Panc1 (cell line): ENCODE measurements at regions not wholly inside any gene's neighbourhood (a gene's known extent, or its start where the extent isn't known, plus 50 kb on each side); places are given as distances from the start of the nearest gene placed in this dataset.
"Not testable (repeated sequence)": the region's sequence is repeated elsewhere in the genome, so short reads cannot be mapped to it uniquely, and the experiment has no call there.

ENCODE experiments used
- ATAC-seq: fragments of 200-7000 bp; cut with Tn5 transposase; 2 replicates; pipeline ENCODE4 v1.9.1; 2020; ENCODE audit warnings: mild to moderate bottlenecking, moderate library complexity
- BruUV-seq: library from RNA; stranded (reverse); fragments of 400-500 nt; replicated peaks from 2 replicates; lab custom pipeline; 2021; lab: Mats Ljungman, UMichigan
- CTCF ChIA-PET: fragments of 300-600 bp; sonication (Branson Sonifier 250); formaldehyde crosslinking; loops from one replicate; lab custom pipeline; 2022; ENCODE audit warnings: antibody characterized with exemption; lab: Charles Lee
- POLR2A ChIA-PET: fragments of 300-600 bp; sonication (Branson Sonifier 250); formaldehyde crosslinking; loops from one replicate; lab custom pipeline; 2022; ENCODE audit warnings: antibody characterized with exemption; lab: Charles Lee
- DNase-seq: peaks from one replicate; pipeline ENCODE4 v3.0.0-alpha.2; 2010; ENCODE audit warnings: low read depth, low spot score
- H3K27ac ChIP-seq: 2 replicates; pipeline ENCODE4 v1.5.1; 2011; ENCODE audit warnings: mild to moderate bottlenecking, low read length, inconsistent platforms
- H3K27me3 ChIP-seq: fragments of 200-500 bp; sonication (Bioruptor generic); 2 replicates; pipeline ENCODE4 v1.6.0; 2014; ENCODE audit warnings: low read length, inconsistent platforms; ENCODE audit not compliant: control insufficient read depth, insufficient read depth
- H3K36me3 ChIP-seq: fragments of 200-500 bp; sonication (Bioruptor generic); 2 replicates; pipeline ENCODE4 v1.5.1; 2014; ENCODE audit warnings: inconsistent platforms, mild to moderate bottlenecking, low read length, moderate library complexity; ENCODE audit not compliant: control insufficient read depth, insufficient read depth
- H3K4me1 ChIP-seq: 2 replicates; pipeline ENCODE4 v1.5.1; 2011; ENCODE audit warnings: inconsistent platforms, mild to moderate bottlenecking, low read length, moderate library complexity; ENCODE audit not compliant: control insufficient read depth, insufficient read depth
- H3K4me3 ChIP-seq, 2 experiments: 2 replicates each; pipeline ENCODE4 v1.5.1; 2011 to 2012; ENCODE audit warnings: low read depth in 2 of 2, low read length in 2 of 2, mild to moderate bottlenecking in 2 of 2, inconsistent platforms in 1 of 2, moderate library complexity in 1 of 2
- H3K9me3 ChIP-seq: fragments of 200-500 bp; sonication (Bioruptor generic); 2 replicates; pipeline ENCODE4 v1.5.1; 2014; ENCODE audit warnings: low read depth, mild to moderate bottlenecking, inconsistent platforms, low read length, moderate library complexity; ENCODE audit not compliant: control insufficient read depth, insufficient read depth
- POLR2AphosphoS5 ChIP-seq: IDR thresholded peaks from 2 replicates; pipeline ENCODE4 v1.6.1; 2012; ENCODE audit warnings: mild to moderate bottlenecking, low read depth, low read length, moderate library complexity
- REST ChIP-seq, 2 experiments: IDR thresholded peaks; 2 replicates each; pipeline ENCODE4 v1.6.1; 2011 to 2012; ENCODE audit warnings: low read depth in 2 of 2, control low read depth in 1 of 2, low read length in 1 of 2, mild to moderate bottlenecking in 1 of 2, moderate library complexity in 1 of 2; ENCODE audit not compliant: insufficient read depth in 1 of 2
- SIN3A ChIP-seq: IDR thresholded peaks from 2 replicates; pipeline ENCODE4 v1.6.1; 2012; ENCODE audit warnings: low read depth, mild to moderate bottlenecking, low read length, moderate library complexity, borderline replicate concordance; ENCODE audit not compliant: insufficient read depth
- TCF7L2 ChIP-seq: IDR thresholded peaks from 2 replicates; pipeline ENCODE4 v1.6.1; 2011; ENCODE audit warnings: mild to moderate bottlenecking, low read depth, low read length, inconsistent platforms
- in situ Hi-C: cut with HindIII; loops from 2 replicates; pipeline ENCODE4 v1.10.0; 2016; ENCODE audit warnings: low sequenced_read_pairs, low pct_unique_long_range_greater_than_20kb
- intact Hi-C: fragments of 100-400 bp; cut with micrococcal nuclease; formaldehyde crosslinking; loops from one replicate; pipeline ENCODE4 v1.10.0; 2022; ENCODE audit not compliant: unreplicated experiment
- TF ChIP-seq, protein P1 (sequence below): fragments of 450-650 bp; IDR thresholded peaks from 2 replicates; pipeline ENCODE4 v1.5.1; 2017; ENCODE audit warnings: mild to moderate bottlenecking

DNA sequence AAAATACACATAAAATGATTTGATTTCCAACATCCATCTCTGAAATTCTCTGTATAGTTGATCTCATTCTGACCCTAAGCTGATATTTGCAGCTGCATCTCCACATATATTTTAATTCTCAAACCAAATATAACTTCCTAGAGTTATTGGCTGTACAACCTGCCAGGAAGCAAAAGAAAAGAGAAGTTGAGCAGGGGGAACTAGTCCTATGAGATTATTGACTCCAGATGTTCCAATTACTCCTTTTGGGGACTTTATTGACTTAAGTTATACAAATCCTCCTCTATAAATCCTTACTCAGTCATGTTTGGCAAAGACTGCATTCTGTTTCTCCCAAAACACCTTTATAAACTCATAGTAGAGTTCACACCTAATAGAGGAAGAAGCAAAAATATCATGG lies 599.4 kb upstream of the ANKRD30A start:
- Histone ChIP-seq H3K27me3 (no peaks in the 10 kb centered on the region), H3K4me3 (no peak overlapping the region), H3K36me3 (no peaks in the 10 kb centered on the region), H3K9me3 (no peaks in the 10 kb centered on the region), H3K27ac (no peak overlapping the region), H3K4me1 (no peaks in the 10 kb centered on the region)
- ChIA-PET POLR2A (no interaction called here), CTCF (no interaction called here)
- TF ChIP-seq REST (IDR thresholded peaks at IDR 0.05; ENCODE audit: insufficient read depth in 1 of 2, low read depth in 2 of 2, low read length in 1 of 2) (no peak), SIN3A (no peak), POLR2AphosphoS5 (no peak), TCF7L2 (no peak)
- TF ChIP-seq, protein P1, sequence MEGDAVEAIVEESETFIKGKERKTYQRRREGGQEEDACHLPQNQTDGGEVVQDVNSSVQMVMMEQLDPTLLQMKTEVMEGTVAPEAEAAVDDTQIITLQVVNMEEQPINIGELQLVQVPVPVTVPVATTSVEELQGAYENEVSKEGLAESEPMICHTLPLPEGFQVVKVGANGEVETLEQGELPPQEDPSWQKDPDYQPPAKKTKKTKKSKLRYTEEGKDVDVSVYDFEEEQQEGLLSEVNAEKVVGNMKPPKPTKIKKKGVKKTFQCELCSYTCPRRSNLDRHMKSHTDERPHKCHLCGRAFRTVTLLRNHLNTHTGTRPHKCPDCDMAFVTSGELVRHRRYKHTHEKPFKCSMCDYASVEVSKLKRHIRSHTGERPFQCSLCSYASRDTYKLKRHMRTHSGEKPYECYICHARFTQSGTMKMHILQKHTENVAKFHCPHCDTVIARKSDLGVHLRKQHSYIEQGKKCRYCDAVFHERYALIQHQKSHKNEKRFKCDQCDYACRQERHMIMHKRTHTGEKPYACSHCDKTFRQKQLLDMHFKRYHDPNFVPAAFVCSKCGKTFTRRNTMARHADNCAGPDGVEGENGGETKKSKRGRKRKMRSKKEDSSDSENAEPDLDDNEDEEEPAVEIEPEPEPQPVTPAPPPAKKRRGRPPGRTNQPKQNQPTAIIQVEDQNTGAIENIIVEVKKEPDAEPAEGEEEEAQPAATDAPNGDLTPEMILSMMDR: no peak
- in situ Hi-C loops (no loop called here), intact Hi-C loops (no loop called here)
- ATAC-seq (no peak), DNase-seq (no peak)
- BruUV-seq: no TSS peak

- DNase-seq, BruUV-seq, H3K4me3 ChIP-seq, H3K27me3 ChIP-seq, H3K9me3 ChIP-seq, POLR2A ChIA-PET, H3K4me1 ChIP-seq, in situ Hi-C loops, ATAC-seq, H3K27ac ChIP-seq, intact Hi-C loops, H3K36me3 ChIP-seq, CTCF ChIA-PET: not testable (repeated sequence)
These were observed 601.3 kb upstream of the ANKRD30A start for GRCh38 chr10:36524126-36524525.

- H3K4me3 ChIP-seq: no peak overlapping the region
- no peaks in the 10 kb centered on the region for H3K4me1 ChIP-seq
- no peak for TF ChIP-seq REST (IDR thresholded peaks at IDR 0.05; ENCODE audit: insufficient read depth in 1 of 2, low read depth in 2 of 2, low read length in 1 of 2)
- no peak for TF ChIP-seq TCF7L2
- no peak for TF ChIP-seq POLR2AphosphoS5
- TF ChIP-seq SIN3A: no peak
- TF ChIP-seq, protein P1: no peak
- POLR2A ChIA-PET: no interaction called here
- CTCF ChIA-PET: no interaction called here
- no peaks in the 10 kb centered on the region for H3K36me3 ChIP-seq
- no peaks in the 10 kb centered on the region for H3K27me3 ChIP-seq
- intact Hi-C loops (no loop called here), in situ Hi-C loops (no loop called here)
- ATAC-seq: no peak
- no TSS peak for BruUV-seq
- no peak overlapping the region for H3K27ac ChIP-seq
- no peaks in the 10 kb centered on the region for H3K9me3 ChIP-seq
- DNase-seq: no peak
These were observed 605.5 kb upstream of the ANKRD30A start for GRCh38 chr10:36519909-36520308.
